ENCODE measurements at regions not wholly inside any gene's neighbourhood (a gene's known extent, or its start where the extent isn't known, plus 50 kb on each side); places are given as distances from the start of the nearest gene placed in this dataset.
A peak's percentile ranks its signal among the peaks of the same experiment; 100 is the strongest.

- TF ChIP-seq CTCF (IDR thresholded peaks at IDR 0.05; ENCODE audit: low read depth, low read length): no peak
- no peak overlapping the region for H3K4me3 ChIP-seq (ENCODE audit: low read depth, low read length)
Measured at GRCh38 chr9:675697-676370, 165.7 kb upstream of the DMRT1 start.

GRCh38 chr9:676780-677438, 164.6 kb upstream of the DMRT1 start:
- TF ChIP-seq CTCF (IDR thresholded peaks at IDR 0.05; ENCODE audit: low read depth, low read length): no peak
- H3K4me3 ChIP-seq (ENCODE audit: low read depth, low read length): peak overlapping the region; percentile 56

GRCh38 chr9:677461-678097, 163.9 kb upstream of the DMRT1 start:
- no peak for TF ChIP-seq CTCF (IDR thresholded peaks at IDR 0.05; ENCODE audit: low read depth, low read length)
- H3K4me3 ChIP-seq (ENCODE audit: low read depth, low read length): peak overlapping the region; percentile 56

- TF ChIP-seq CTCF (IDR thresholded peaks at IDR 0.05; ENCODE audit: low read depth, low read length): no peak
- no peak overlapping the region for H3K4me3 ChIP-seq (ENCODE audit: low read depth, low read length)
Measured at GRCh38 chr9:678897-679296, 162.6 kb upstream of the DMRT1 start.

GRCh38 chr9:679462-679861, 162.0 kb upstream of the DMRT1 start:
- TF ChIP-seq CTCF (IDR thresholded peaks at IDR 0.05; ENCODE audit: low read depth, low read length): no peak
- H3K4me3 ChIP-seq (ENCODE audit: low read depth, low read length): no peak overlapping the region

- no peak overlapping the region for H3K4me3 ChIP-seq (ENCODE audit: low read depth, low read length)
- TF ChIP-seq CTCF (IDR thresholded peaks at IDR 0.05; ENCODE audit: low read depth, low read length): no peak
Measured at GRCh38 chr9:680106-680505, 161.4 kb upstream of the DMRT1 start.
